ENCODE measurements at regions not wholly inside any gene's neighbourhood (a gene's known extent, or its start where the extent isn't known, plus 50 kb on each side); places are given as distances from the start of the nearest gene placed in this dataset.
"Not testable (repeated sequence)": the region's sequence is repeated elsewhere in the genome, so short reads cannot be mapped to it uniquely, and the experiment has no call there.

- H3K27me3 Mint-ChIP-seq (ENCODE audit: unreplicated experiment), result peaks cover 6% of the 10 kb centered on the region
- H3K4me3 Mint-ChIP-seq (ENCODE audit: unreplicated experiment), result no peak overlapping the region
- no peak for TF ChIP-seq CTCF (IDR thresholded peaks at IDR 0.05; ENCODE audit: partially characterized antibody, unreplicated experiment)
- H3K36me3 Mint-ChIP-seq (ENCODE audit: unreplicated experiment), result no peaks in the 10 kb centered on the region
- H3K4me1 Mint-ChIP-seq (ENCODE audit: low read depth, unreplicated experiment), result peaks cover 8% of the 10 kb centered on the region
- H3K27ac Mint-ChIP-seq (ENCODE audit: unreplicated experiment), result no peak overlapping the region
- peaks cover 2% of the 10 kb centered on the region for H3K9me3 Mint-ChIP-seq (ENCODE audit: unreplicated experiment)
- DNase-seq, result no peak
These were observed 341.2 kb upstream of the IRX2 start for GRCh38 chr5:3092664-3093063.

DNA sequence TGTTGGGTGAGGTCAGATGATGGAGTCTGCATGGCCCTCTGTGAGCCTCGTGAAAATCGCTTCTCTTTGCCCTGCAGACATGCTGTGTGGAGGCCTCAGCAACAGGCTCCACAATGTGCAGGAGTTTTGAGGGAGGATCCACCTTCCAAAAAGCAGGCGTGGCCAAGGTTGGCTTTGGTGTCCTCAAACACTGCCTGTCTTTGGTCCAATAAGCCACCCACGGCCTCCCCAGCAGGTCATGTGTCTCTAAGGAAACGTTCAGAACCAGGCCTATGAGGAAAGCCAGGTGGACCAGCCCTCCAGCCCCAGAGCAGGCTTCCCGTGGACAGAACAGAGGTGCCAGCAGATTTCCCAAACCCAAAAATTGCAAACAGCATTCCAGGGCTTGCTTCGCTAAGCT, 340.7 kb upstream of the IRX2 start:
- TF ChIP-seq CTCF (IDR thresholded peaks at IDR 0.05; ENCODE audit: partially characterized antibody, unreplicated experiment), result no peak
- Mint-ChIP-seq H3K4me3 (ENCODE audit: unreplicated experiment) (no peak overlapping the region), H3K4me1 (ENCODE audit: low read depth, unreplicated experiment) (peaks cover 8% of the 10 kb centered on the region), H3K9me3 (ENCODE audit: unreplicated experiment) (peaks cover 2% of the 10 kb centered on the region), H3K27me3 (ENCODE audit: unreplicated experiment) (peaks cover 6% of the 10 kb centered on the region), H3K36me3 (ENCODE audit: unreplicated experiment) (no peaks in the 10 kb centered on the region), H3K27ac (ENCODE audit: unreplicated experiment) (no peak overlapping the region)
- no peak for DNase-seq

DNA sequence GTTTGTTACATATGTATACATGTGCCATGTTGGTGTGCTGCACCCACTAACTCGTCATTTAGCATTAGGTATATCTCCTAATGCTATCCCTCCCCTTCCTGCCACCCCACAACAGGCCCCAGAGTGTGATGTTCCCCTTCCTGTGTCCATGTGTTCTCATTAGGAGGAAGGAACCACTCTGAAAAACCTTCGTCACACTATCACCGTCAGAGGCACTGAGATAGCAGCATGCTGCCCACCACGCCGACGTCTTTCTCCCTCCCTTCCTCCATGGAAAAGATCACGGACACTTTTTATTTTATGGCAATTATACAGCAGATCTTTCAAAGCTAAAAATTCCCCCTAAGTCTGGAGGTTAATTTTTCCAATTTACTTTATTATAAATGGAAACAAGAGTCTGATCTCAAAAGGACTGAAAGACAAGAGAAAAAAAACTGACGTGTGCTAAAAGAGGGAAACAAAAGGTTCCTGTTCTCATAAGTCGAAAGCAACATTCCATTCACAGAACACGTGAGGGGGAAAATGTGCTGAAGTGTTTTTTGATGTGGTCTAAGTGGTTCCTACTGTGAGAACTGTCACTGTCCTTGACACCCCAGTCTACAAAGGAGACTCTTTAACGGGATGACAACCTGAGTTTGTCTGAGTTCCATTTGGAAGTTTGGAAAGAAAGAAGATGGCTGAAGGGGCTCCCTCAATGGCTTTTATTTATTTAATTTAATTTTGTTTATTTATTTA, 339.7 kb upstream of the IRX2 start:
- Mint-ChIP-seq H3K4me1 (ENCODE audit: low read depth, unreplicated experiment) (peaks cover 8% of the 10 kb centered on the region), H3K27me3 (ENCODE audit: unreplicated experiment) (peaks cover 6% of the 10 kb centered on the region), H3K27ac (ENCODE audit: unreplicated experiment) (no peak overlapping the region), H3K9me3 (ENCODE audit: unreplicated experiment) (no peaks in the 10 kb centered on the region), H3K36me3 (ENCODE audit: unreplicated experiment) (no peaks in the 10 kb centered on the region), H3K4me3 (ENCODE audit: unreplicated experiment) (no peak overlapping the region)
- TF ChIP-seq CTCF (IDR thresholded peaks at IDR 0.05; ENCODE audit: partially characterized antibody, unreplicated experiment), result no peak
- DNase-seq, result no peak

DNA sequence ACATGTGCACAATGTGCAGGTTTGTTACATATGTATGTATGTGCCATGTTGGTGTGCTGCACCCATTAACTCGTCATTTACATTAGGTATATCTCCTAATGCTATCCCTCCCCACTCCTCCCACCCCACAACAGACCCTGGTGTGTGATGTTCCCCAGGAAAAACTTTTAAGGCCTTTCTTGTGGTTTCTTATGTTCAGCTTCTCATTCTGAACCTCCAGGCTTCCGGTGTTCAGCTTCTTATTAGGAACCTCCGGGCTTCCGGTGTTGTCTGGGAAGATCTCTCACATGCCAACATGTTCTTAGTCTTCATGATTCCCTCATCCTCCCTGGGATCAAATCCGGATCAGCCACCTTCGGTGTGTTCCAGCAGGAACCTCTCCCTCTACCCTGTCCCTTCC, 338.8 kb upstream of the IRX2 start:
- not testable (repeated sequence) for H3K4me1 Mint-ChIP-seq (ENCODE audit: low read depth, unreplicated experiment); H3K36me3 Mint-ChIP-seq (ENCODE audit: unreplicated experiment); H3K9me3 Mint-ChIP-seq (ENCODE audit: unreplicated experiment); H3K4me3 Mint-ChIP-seq (ENCODE audit: unreplicated experiment); H3K27me3 Mint-ChIP-seq (ENCODE audit: unreplicated experiment); H3K27ac Mint-ChIP-seq (ENCODE audit: unreplicated experiment); DNase-seq

GRCh38 chr5:3080366-3080765, 328.9 kb upstream of the IRX2 start:
- Mint-ChIP-seq H3K4me1 (ENCODE audit: low read depth, unreplicated experiment) (peaks cover 6% of the 10 kb centered on the region), H3K36me3 (ENCODE audit: unreplicated experiment) (peaks cover 15% of the 10 kb centered on the region), H3K4me3 (ENCODE audit: unreplicated experiment) (no peak overlapping the region), H3K9me3 (ENCODE audit: unreplicated experiment) (peaks cover 16% of the 10 kb centered on the region), H3K27ac (ENCODE audit: unreplicated experiment) (no peak overlapping the region), H3K27me3 (ENCODE audit: unreplicated experiment) (peaks cover 10% of the 10 kb centered on the region)
- no peak for DNase-seq
- no peak for TF ChIP-seq CTCF (IDR thresholded peaks at IDR 0.05; ENCODE audit: partially characterized antibody, unreplicated experiment)

All from glutamatergic neuron (in vitro differentiated cells).